EH (cell line): ENCODE measurements at regions not wholly inside any gene's neighbourhood (a gene's known extent, or its start where the extent isn't known, plus 50 kb on each side); places are given as distances from the start of the nearest gene placed in this dataset.
A peak's percentile ranks its signal among the peaks of the same experiment; 100 is the strongest.
"Not testable (repeated sequence)": the region's sequence is repeated elsewhere in the genome, so short reads cannot be mapped to it uniquely, and the experiment has no call there.

Experiments
- DNase-seq: peaks from one replicate; pipeline ENCODE4 v3.0.0-alpha.2; 2015; ENCODE audit warnings: low read depth

DNA sequence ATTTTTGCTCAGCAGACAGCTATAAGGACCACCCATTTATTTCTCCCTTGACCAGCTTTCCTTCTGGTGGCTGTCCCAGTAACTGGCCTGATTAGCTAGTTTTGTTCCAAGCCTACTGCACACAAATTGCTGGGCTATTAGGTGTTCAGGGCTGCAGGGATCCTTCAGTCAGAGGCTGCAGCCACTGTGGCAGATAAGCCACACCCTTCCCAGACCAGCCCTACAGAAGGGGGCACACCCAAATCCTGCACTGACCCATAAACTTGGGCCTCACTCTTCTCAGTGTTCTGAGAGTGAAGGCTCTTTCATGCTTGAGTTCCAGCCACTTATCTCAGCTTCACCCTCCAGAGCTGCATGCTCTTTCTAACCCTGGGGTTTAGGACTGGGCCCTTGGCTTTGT, 200.0 kb downstream of the AASDHPPT start:
- no peak for DNase-seq

DNA sequence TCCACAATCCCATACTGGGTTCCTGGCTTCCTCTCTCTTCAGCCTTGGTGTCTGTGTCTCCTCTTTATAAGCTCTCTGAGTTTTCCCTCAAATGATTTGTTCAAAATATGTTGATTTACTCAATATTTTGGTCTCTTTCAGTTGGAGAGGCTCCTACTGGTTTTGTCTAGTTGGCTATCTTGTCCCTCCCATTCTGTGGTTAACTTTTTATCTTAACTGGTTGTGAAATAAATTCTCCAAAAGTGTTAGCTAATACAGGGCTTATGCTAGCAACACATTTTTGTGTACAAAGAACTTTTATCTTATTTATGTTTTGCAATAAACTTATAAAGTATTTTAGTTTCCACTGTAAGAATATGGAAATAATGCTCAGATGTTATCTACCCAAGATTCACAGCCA, 200.9 kb downstream of the AASDHPPT start:
- DNase-seq, result no peak

DNA sequence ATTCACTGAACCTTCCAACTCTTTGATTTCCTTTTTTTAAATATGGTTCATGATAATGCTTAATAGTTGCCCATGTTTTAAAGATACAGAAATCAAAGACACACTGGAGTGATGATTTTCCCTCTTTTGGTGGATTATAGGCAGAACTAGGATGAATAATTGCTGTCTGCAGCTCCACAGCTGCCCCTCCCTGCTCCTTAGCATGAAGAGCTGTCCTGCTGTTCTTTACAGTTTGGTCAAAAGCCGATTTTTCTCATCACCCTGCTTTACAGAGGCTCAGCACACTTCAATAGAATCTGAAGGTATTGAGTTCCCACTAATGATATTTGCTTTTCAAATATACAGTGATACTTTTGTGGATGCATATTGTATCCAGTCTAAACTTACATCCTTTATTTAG, 202.6 kb downstream of the AASDHPPT start:
- no peak for DNase-seq

DNA sequence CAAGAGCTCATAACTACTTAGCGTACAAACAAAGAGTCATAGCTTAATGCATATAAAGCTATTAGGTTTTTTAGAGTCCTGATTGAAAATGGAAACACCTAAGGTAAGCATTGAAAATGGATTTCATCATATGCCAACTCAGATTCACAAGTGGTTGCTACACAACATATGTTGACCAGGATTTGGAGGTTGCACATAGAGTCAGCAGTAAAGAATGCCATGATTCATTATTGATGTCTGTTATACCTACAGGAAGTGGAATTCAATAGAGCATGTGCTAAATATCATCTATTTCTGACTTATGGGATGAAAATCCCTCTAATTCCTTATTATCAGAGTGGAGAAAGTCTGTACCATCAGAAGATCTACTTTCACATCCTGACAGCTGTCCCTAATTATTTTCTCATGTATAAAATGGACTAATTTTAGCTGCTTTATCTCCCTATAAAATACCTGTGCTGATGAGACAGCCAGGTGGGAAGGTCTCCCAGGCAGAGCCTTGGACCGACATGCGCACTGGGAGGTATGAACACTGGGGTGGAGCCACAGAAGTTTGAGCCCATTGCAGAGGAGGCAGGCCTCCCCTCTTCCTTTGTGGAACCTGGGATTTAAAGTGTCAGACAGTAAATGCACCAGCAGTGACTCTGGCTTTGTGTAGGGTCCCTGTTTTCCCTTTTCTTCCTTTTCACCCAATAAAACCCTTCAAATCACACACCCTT, 204.2 kb downstream of the AASDHPPT start:
- DNase-seq, result peak; percentile 25

DNA sequence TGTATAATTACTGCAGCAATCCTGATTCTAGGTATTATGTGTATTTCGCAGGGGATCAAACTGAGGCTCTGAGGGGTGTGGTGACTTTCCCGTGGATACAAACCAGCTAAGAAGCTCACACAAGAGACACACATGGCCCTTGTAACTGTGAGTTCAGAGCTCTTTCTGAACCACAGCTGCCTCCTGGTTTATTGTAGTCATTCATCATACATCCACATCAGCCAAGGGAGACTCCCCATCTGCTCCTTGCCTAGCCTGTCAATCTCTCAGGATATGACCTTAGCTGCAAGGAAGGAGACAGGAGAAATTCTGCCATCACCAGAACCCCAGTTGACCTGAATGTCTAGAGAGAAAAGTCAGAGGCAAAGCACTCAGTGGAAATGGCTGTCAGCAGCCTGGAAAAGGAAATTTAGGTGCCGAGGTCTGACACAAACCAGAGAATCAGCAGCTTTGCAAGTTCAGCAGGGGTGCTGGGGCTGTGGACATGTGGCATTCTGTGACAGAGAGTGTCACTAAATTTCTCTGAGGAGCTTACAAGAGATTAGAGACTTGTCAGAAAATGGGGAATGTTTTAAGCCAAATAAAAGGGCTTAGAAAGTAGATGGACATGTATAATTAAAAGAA, 209.5 kb downstream of the AASDHPPT start:
- DNase-seq, result no peak

DNA sequence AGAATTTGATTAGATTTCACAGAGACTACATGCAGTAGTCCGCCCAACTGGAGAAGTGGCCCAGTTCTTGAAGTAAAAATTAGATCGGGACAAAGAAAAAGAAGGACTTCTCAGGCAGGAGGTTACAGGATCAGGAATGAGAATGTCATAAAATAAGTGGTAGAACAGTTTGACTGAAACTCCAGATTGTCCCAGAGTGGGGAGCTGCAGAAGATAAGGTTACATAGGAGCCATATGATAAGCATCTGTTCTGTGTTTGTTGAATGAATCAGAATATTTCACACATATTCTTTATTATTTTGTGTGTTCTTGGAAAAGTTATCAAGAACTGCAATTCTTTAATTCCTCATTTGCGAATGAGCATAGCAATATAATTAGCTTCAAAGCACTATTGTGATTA, 210.6 kb downstream of the AASDHPPT start:
- no peak for DNase-seq

DNA sequence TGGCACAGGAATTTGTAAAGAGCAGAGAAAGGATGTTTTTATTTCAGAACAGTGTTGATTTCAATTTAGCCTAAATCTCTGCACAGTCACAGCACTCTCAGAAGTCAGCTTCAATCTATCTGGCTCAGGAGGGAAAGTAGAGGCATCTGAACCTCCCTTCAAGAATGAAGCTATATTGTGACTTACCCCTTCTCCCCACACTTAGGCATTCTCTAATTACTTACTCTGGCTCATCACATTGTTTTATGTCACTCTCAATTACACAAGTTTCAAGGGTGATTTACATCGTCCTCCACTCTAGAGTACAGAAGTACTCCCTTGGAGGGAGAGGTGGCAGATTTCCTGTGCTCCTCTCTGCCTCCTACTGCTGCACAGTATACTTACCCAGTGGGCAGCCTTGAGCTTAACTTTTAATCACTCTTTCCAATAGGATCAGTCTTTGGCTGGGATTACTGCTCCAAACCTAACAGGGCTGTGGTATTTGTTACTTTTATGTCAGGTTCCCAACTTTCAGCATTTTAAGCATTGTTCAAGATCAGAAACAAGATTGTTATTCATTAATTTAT, 211.4 kb downstream of the AASDHPPT start:
- DNase-seq, result no peak

DNA sequence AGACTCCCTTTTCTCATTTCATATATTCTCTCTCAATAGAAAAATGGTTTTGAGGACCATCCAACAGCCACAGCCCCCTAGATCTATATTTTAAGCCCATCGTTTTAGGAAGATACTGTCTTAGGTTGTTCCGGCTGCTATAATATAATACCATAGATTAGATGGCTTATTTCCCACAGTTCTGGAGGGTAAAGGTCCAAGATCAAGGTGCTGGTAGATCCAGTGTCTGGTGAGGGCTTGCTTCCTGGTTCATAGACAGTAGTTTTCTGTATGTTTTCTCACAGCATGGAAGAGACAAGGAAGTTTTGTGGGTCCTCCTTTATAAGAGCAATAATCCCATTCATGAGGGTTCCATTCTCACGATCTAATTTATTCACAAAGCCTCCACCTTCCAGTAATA, 215.1 kb downstream of the AASDHPPT start:
- no peak for DNase-seq

DNA sequence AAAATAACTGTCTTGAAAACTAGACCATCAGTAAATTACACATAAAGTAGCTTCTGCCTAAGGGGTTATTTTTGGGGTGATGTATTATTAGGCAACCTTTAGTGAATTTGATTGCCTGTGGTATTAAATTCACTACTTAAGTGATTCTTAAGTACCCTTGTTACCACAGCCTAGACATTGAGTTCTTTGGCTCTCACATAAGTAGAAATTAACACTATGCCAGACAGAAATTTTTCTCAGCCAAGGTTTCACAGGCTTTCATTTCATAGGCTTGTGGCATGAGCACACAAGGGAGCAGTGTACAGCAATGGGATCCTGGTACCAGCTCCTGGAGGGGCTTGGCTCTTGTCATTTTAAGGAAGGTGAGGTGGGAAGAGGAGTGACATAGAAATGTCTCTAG, 218.5 kb downstream of the AASDHPPT start:
- no peak for DNase-seq

DNA sequence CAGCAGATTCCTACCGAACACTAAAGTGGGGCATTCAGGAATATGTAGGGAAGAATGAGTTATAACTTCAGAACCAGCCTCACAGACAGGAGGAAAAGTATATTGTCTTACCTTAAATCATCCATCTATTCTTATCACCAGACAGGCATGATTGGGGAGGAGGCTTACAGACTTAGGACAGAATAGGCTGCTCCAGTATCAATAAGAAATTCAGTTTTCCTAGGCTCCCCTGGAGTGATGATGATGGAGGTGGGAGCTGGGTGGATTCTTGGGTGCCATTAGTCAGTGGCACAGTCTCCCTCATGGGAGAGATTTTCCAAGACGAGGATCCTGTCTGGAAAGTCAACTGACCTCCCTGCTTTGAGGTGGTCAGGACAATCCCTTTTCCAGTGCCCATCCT, 225.0 kb downstream of the AASDHPPT start:
- no peak for DNase-seq

DNA sequence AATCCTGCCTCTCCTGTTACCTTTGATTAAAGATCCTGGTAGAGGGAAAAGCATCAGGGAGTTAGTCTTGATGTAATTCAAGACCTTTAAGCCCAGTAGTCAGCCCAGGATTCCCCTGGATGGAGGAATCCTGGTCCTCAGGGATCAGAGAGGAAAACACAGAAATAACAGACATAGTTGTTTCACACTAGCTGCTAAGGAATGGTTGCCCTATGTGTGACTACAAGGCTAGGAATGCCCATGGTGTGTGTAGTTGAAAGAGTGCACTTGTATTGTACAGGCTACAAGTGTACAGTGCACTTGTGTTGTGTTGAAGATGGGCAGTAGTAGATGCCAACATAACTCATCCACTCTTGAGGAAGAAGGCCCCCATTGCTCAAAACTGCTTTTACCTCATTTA, 226.8 kb downstream of the AASDHPPT start:
- peak; percentile 34 for DNase-seq

DNA sequence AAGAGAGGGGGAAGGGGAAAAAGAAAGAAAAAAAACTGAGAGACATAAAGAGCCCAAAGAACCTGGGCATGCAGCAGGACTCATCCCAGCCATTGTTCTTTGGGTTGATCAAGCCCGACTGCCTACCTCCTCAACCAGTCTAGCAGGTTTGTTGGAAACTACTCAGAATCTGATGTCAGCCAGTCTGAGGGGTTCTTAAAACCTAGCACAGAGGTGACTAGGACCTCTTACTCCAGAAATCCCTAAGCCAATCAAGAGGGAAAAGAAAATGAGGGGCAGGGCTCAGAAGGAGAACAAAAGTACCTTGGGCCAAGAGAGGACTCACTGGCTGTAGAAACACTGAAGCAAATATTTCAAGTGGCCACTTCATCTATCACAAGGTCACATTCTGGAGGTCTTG, 228.0 kb downstream of the AASDHPPT start:
- no peak for DNase-seq

DNA sequence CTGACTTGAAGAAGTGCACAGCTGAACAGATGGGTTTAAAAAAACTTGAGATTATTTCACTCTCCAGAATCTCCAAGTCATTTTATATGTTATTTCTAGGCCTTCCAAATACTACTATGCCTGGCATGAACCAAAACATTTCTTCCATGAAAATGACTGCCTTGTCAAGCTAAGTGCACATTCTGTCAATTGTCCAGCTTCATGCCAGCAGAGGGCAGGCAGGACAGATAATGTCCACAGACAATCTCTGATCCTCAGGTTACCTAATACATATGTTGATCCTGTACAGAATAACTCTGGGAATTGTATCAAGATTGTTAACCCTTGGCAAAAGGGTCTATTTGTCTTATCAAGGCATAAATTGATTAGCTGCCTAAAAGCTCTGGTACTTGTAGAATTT, 229.5 kb downstream of the AASDHPPT start:
- peak; percentile 14 for DNase-seq

DNA sequence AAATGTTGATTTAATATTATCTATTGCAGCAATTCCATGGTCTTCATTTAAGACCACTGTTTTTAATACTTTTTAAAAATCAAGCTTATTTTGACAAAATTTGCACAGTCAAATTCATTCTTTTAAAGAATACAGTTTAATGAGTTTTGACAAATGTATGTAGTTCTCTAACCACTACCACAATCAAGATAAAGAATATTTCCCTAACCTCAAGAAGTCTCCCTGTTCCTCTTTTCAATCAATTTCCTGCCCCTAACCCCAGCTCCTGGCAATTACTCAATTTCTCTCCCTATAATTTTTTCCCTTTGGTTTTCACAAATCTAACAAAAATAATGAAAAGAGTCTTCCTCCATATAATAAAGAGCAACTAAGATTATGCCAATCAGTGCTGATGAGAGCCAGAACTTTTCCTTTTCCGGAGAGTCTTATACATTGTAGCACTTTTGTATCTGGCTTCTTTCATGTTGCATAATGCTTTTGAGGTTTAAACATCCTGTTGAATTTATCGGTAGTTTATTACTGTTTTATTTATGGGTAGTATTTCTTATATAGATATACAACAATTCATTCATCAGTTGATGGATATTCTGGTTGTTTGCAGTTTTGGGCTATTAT, 231.7 kb downstream of the AASDHPPT start:
- DNase-seq, result no peak

DNA sequence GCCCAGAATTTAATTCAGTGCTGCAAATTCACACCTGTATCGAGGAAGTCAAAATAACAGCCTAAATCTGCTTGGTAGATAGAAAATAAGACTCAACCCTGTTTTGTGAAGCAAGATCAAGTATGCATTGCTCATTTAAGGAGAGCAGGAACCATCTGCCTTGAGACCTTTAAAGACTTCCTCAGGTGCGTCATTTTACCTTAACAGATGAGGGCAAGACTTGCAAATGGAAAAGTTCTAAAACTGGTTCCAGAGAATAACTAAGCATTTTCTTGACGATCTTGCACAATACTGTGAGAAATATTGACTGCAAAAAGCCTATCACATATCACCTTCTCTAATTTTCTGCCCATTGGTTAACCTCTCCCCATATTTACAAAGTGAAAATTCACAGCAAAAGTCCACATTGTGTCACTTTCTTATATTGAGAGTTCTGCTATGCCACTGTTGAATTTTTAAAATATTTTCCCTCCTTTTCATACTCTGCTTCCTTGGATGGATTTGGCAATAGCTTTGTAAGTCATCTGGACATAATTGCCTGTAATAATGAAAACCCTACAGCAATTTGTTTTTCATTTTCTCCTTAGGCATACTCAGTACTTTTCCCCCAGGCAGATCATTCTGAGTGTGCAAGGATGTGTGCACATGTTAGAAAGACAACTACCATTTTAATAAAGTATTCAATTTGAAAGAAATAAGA, 234.2 kb downstream of the AASDHPPT start:
- DNase-seq, result peak; percentile 4

DNA sequence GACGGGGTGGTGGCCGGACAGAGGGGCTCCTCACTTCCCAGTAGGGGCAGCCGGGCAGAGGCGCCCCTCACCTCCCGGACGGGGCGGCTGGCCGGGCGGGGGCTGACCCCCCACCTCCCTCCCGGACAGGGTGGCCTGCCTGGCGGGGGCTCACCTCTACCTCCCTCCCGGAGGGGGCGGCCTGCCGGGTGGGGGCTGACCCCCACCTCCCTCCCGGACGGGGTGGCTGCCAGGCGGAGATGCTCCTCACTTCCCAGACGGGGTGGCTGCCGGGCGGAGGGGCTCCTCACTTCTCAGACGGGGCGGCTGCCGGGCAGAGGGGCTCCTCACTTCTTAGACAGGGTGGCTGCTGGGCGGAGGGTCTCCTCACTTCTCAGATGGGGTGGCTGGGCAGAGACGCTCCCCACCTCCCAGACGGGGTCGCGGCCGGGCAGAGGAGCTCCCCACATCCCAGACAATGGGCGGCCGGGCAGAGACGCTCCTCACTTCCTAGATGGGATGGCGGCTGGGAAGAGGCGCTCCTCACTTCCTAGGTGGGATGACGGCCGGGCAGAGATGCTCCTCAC, 239.8 kb downstream of the AASDHPPT start:
- not testable (repeated sequence) for DNase-seq

DNA sequence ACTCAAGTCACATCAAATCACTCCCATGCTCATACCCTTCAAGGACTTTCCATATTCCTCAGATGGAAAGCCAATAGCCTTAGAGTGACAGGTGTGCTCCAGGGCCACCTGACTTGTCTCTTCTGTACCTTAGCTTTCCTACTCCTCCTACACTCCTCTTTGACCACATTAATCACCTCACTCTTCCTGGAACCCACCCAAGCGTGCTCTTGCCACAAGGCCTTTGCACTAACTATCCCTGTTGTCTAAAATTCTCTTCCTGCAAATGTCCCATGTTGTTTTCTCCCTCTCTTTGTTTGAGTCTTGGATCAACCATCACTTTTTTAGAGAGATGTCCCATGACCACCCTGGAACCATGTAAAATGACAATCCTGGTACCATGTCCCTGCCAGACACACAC, 244.1 kb downstream of the AASDHPPT start:
- DNase-seq, result no peak

DNA sequence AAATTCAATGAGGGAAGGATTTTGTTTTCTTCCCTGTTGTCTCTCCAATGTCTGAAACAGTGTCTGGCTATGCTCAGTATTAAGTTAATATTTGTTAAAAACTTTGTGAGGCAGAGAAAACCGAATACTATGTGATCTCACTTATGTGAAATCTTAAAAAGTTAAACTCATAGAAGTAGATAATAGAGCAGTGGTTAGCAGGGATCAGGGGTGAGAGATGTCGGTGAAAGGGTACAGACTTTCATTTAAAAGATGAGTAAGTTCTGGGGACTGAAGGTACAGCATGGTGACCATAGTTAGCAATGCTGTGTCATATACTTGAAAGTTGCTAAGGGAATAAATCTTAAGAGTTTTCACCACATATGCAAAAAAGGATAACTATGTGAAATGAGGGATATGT, 244.6 kb downstream of the AASDHPPT start:
- DNase-seq, result no peak

DNA sequence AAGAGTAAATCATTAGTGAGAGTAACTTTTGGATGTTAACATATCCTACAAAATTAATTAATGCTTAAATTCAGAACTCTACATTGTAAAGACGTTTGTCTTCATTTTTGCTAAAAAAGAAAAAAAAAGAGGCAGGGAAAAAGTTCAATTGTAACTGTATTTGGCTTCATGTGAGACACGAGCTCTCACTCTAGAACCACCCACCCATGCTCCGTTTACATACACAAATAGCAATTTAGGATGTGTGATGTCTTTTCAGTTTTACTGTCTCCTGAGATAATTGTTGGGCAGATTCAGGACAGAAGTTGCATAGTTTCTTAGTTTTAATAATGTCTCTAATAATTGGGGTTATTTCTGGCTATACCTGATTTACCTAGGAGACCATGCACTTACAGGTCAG, 248.6 kb downstream of the AASDHPPT start:
- no peak for DNase-seq

DNA sequence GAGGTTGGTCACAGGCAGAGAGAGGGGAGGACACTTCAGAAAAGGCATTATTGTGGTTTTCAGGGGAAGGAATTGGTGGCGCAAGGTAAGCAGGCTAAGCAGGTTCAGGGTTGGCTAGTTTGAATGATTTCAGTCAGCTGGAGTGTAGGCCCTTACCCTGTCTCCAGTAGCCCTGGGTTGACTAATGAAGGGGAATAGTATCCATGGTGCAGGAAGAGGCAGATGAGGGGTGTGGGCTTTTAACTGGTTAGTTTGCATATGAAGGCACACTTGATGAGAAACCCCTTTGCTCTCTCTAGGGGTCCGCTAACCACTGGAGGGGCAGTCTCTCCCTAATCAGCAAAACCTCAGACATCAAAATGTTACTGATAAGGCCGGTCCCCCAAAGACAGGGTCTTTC, 249.7 kb downstream of the AASDHPPT start:
- DNase-seq, result no peak

DNA sequence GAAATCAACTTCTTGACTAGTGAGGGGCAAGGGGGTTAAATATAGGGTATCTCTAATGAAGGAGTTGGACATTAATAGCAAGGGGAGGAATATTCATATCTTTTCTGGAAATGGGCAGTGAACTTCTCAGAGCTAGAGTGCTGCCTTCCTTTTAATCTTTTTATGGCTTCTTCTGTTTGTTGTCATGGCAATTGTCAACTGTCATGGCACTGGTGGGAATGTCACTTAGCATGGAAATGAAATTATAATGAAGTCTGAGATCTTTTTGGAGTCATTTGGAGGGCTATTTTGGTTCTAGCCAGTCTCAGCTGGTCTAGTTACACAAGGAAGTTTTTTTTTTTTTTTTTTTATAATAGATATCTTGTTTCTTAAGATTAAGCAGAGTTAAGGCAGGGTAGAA, 250.2 kb downstream of the AASDHPPT start:
- DNase-seq, result no peak

DNA sequence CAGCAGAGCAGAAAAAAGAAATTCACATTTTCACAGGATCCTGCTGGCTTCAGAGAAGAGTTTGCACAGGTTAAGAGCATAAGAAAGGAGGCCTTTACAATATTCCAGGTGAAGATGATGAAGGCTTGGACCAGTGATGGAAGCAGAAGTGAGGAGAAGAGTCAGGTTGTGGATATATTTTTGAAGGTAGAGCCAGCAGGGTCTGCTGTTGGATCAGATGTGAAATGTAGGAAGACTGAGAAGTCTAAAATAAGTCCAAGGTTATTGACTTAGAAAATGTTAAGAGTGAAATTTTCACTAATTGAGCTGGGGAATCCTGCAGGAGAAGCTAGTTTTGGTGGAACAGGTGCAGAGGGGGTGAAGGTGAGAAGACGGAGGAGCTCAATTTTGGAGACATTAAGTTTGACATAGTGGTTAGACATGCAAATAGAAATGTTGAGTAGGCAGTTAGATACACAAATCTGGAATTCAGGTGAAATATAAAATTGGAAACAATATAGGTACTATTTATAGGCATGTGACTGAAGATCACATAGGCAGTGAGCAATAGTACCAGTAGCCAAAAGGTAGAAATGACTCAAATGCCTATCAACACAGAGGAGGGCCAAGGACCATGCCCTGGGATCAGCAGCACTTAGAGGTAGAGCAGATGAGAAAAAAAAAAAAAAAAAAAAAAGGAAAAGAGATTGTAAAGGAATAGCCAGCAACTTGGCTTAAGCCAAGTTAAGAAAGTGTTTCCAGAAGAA, 252.0 kb downstream of the AASDHPPT start:
- peak; percentile 7 for DNase-seq
